HG03469 (cell line): ENCODE measurements at regions not wholly inside any gene's neighbourhood (a gene's known extent, or its start where the extent isn't known, plus 50 kb on each side); places are given as distances from the start of the nearest gene placed in this dataset.

Source experiments
- ATAC-seq: cut with Tn5 transposase; IDR thresholded peaks from one replicate; pipeline ENCODE4 v1.9.1; 2021; ENCODE audit warnings: mild to moderate bottlenecking, moderate library complexity, moderate number of reproducible peaks; ENCODE audit not compliant: unreplicated experiment

DNA sequence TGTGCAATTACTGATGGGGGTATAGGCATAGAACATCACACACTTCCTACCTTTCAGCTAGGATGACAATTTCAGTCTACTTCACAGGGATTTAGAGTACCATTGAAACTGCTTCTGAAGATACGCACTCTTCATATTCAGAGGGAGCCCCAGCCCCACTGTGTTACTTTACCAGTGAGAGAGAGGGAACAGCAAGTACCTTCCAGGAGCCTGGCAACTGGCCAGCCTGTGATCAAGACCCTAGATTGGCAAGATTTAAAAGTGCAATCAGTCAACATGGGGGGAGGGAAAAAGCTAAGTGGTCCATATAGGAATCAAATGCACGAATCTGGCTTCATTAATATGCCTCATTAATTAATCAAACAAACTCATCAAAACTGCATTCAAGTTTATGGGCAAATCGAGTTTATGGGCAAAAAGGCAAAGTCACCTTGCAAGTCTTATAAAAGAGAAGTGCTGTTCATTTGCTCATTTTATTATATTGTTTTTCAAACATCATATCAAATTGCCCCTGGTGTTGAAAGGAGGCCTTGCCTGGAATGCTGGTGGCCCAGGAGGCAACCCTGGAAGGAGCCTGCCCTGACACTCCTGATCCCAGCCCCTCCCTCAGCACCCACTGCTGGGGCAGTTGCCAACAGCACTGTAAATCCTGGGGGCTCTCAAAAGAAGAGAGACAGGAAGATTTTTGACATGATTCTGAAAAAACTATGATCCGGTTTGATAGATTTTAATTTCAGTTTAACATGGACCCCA, 184.9 kb upstream of the DPT start:
- ATAC-seq: no peak

DNA sequence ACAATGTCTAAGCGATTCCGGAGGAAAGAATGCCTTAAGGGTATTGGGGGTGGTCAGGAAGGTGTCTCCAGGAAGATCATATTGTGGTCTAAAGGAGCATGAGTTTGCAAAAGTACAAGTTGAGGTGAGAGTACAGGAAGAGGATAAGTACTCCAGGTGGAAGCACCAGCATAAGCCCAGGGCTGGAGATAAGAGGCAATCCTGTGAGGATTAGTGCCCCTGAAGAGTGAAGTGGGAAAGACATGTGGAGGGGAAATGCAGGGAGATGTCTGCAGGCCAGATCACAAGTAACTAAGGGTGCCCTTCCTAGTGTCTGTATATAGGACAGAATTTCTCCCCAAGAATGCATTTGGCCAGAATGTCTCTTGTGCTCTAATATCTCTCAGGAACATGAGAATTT, 188.3 kb upstream of the DPT start:
- no peak for ATAC-seq

DNA sequence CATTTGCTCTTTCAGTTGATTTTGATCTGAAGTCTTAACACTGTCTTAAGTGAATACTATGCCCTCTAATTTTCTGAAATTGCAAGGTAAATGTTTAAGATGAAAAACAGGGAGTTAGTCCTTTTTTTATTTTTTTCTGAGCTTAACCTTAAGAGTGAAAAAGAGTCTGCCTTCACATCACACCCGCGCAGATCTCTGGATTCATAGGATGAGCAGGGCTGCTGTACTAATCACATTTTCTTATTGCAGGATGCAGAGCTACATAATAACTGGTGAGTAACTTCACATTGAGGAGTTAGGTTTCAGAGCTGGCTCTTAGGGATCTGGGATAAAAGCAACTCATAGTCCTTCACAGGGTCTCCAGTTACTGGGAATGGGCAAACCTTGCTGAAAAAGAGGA, 188.7 kb upstream of the ATP1B1 start:
- no peak for ATAC-seq

DNA sequence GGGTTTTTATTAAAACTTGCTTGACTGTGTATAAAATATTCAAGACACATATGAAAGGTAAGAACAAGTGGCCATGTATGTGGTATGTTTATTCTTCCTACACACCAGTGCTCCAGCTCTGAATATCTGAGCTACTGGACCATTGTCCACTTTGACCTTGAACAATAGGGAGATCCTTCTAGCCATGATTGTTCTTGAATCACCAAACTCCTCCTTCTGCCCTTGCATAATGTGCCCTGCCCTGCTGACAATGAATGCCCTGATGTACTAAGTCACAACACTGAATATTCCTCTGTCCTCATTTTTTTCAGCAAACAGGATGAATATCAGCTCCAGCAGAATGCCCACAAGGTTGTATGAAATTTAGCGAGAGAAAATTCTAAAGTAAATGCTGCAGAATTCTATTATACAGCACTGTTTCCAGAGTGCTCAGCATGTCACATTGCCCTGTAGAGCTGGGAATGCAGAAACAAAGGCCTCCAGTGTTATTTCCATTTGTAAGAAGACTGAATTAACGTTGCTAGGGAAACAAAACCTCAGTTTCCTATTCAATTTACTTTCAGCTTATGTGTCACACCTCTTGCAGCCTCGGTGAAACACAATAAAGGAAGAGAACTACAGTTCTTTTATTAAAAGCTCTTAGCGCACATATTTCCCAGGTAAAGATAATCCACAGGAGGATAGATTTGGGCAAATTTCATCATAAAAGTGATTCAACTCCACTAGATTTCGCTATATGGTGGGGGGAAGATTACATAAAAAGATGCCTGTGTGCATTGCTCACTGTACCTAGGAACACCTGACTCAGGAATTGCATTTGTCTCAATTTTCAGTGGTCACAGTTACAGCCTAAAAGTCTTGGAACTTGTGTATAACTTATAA, 187.4 kb upstream of the ATP1B1 start:
- no peak for ATAC-seq

DNA sequence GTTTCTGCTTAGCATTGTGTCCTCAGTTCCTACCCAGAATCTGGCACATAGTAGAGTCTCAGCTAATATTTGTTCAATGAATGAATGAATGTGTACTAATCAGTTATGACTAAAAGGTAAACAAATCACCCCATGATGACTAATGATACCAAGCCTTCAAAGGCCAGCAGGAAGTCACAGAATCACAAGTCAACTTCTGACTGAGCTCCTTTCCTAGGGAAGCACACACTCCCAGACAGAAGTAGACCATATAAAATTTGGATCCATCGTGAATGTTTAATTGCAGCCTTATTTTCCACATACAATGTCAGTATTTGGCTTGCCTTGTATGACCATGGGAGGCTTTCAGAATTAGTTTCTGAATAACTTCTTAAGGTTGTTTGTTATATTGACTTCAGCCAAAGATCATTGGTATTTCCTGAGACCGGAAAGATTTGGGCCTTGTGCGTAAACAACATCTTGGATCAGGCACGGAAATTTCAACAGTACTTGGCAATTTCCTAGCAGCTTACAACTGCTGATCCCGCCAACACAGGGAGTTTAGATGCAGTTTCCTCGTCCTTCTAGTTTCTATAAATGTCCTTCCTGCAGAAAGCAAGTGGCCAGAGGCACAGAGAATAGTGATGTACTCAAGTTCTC, 185.9 kb upstream of the ATP1B1 start:
- ATAC-seq: no peak

DNA sequence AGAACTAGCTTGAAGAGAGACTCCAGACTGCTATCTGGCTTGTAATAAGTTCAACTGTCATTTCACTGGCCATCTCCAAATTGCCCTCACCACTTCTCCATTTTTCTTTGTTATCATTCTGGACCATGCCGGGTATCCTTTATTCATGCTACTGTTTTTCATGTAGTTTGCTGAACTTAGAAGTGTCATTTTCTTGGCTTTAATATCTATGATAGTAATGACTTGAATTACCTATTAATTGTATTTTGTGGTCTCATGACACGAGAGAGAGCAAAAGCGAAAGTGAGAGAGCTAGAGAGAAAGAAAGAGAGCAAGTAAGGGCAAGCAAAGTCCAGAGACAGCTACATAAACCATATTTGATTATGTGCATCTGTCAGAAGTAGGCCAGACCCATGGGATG, 184.9 kb upstream of the ATP1B1 start:
- no peak for ATAC-seq

DNA sequence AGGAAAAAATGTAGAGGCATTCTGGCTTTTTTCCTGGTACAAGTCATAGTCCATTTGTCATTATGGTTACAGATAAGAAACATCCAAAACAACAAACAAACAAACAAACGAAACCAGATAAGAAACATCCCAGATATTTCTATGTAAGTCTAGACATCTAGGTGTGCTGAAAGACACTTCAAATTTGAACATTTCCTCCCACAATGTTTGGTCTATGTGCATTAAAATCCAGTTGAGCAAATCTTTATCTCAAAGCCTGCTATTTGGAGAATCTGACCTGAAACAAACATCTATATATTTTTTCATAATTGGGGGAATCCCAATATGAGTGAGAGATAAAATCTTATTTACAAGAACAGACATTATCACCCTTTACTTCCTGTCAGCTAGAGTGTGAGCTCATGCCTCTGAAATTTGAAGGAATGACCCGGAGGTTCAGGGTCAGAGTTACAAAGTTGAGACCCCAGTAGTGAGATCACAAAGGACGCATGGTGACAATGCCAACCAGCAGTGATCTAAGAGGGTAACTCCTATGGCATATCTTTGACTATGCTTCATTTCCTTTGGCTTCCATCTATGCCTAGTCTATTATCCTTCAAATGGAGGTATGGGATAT, 182.9 kb upstream of the ATP1B1 start:
- ATAC-seq: no peak

DNA sequence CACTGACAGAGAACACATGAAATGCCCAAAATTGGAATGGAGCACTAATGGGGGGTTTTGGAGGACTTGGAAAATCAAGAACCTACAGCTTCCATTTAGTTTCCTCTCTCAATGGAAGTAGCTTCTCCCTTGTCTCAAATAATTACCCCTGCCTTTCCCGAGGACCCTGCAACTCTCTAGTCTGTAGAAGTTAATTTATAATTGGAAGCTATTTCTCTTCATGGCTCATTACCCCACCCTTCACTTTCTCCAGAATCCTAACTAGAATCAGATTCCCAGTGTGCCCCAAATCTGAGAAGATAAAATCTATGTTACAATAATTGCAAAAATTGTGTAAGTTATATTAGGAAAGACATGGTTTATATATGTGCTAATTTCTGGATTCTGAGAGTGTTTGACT, 181.5 kb upstream of the ATP1B1 start:
- no peak for ATAC-seq

DNA sequence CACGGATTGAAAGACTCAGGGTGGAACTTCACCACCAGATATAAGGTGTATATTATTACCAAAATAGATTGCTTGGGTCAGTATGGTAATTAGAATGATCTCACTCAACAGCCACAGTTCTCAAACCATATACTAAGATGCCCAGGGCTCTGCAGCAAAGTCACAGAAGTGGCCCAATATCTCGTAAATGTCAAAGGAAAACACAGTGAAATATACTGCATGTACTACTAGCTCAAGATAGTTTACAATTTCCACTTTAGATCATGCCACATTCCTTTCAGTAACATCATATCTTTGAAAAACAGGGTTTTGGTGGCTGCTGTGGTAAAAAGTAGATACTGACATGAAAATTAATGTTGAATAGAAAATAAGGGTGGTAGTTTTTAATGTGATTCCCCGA, 180.3 kb upstream of the ATP1B1 start:
- ATAC-seq: no peak

DNA sequence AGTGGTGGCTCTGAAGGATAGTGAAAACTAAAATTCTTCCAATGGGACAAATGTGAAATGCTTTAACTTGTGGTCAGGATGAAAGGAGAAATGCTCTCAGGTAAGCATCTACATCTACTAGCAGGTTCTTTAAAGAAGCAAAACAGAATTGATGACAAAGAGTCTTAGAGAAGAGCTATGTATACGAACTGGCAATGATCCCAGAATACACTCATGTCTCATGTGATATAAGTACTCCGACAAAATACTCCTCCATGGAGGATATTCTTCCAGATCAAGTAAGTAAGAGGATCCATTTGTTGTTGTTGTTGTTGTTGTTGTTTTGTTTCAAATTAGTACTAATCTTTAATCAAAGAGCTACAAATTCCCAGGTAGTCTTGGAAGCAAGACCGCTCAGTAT, 174.0 kb upstream of the ATP1B1 start:
- ATAC-seq: no peak

DNA sequence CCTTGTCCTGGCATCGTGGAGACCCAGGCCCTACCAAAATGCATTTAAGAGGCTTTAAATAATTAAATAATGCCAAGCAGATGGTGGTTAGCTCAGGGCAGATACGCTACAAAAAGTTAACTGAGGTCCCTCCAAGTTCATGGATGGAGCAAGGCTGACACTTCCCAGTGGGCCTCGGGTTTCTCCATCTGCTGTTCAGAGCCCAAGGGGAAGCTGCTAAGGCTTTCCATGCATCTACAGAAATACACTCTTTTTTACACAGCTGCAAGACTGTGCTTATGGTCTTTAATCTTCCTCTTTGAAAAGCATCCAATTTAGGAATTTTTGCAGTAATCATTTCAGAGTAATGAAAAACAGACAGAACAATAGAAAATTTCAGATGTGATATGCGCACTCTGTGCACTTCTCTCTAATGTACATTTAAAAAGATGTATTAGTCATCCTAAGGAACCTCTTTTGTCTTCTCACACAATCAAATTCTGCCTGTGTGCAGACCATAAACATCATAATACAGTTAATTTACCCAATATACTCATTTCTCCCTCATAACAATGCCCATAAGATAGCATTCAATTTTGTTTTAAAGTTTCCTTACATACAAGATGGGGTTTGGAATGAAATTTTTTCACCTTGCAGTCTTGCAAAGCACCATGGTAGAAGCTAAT, 173.2 kb upstream of the ATP1B1 start:
- no peak for ATAC-seq

DNA sequence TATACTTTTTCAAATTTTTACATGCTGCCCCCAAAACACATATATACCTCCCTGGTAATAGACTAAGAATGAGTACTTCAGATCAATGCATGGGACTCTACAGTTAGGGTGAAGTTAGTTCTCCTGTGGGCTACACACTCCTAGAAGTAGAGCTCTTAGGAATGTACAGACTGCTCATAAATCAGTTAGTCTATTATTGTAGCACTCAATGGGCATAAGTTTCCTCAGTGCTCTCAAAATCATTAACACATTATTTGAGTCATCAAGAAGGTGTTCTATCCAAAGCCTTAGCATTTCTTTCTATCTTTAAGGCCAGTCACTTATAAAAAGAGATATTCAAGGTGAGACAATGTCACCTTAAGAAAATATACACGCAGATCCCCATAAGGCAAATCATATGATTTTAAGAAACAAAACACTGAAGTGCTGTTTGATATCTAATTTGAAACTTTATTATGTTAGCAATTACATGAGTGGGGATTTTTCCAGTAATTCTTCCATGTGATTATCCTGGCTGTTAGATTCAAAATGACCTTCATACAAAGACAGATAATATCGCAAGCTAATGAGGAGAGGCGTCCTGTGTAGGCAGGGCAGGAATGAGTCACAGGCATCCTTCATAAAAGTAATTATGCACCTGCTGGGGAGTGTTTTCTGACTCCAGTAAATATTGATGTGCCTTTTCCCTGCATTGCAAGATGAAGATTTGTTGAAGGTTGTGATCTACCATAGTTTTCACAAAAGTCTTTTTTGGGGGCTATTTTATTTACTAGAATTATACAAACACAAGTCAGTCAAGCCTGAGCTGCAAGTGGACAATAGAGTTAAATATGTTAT, 167.2 kb upstream of the ATP1B1 start:
- no peak for ATAC-seq

DNA sequence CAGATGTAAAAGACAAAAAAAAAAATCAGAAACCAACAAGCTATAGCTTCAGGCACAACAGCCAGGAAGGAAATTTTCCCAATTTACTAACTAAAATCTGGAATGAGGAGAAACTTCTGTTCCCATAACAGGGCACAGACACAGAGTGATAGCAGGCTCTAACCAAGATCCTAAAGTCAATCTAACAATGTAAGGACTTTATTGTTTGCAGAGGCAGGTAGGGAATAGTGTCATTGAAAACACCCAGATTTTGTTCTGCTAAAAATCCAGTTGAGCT, 166.6 kb upstream of the ATP1B1 start:
- ATAC-seq: no peak

DNA sequence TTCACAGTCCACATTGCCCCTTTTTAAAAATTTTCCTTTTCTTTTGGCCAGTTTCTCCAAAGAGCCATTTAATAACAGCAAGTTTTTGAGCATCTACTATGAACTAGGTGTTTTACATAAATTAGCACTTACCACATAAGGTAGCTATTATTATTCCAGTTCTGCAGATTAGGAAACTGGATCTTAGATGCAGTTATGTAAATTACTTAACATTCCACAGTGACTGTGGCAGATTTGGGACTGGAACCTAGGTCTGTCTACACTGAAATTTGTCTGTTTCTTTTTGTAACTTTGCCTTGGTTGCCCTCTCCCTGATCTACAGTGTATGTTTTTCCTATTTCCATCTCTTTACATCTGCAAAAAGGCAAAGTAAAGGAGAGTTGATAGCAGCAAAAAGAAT, 164.8 kb upstream of the ATP1B1 start:
- ATAC-seq: no peak

DNA sequence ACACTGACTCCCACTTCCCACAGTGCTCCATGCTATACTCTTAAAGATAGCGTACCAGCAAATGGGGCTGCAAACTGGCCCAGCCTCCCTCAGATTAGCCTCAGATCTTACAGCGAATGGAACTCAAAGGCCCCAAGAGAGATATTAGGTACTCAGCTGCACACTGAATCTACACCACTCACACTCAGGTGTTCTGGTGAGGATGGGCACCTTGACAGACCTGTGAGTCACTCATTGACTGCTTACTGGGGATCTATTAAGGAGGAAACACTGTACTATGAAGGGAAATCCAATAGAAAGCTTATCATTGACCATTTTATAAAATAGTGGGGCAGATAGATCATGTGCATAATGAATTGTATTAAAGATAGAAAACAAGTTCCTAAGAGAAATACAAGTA, 164.3 kb upstream of the ATP1B1 start:
- ATAC-seq: no peak

DNA sequence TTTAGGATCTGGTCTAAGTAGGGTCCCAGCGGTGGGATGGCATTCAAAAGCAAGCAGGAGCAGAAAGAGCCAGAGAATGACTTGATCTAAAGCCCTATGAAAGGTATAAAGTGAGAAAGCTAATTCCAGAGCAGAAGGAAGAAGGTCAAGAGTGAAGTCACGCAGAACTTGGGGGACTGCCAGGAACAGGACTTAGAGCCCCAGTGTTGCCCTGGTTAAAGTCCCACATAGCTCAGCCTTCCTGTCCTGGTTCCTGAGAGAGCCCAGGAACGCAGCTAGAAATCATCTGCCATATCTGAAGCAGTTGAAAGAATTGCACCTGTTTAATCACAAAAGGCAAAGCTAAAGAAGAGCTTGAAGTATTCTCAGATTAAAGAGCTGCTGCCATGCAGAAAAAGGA, 160.6 kb upstream of the ATP1B1 start:
- ATAC-seq: no peak

DNA sequence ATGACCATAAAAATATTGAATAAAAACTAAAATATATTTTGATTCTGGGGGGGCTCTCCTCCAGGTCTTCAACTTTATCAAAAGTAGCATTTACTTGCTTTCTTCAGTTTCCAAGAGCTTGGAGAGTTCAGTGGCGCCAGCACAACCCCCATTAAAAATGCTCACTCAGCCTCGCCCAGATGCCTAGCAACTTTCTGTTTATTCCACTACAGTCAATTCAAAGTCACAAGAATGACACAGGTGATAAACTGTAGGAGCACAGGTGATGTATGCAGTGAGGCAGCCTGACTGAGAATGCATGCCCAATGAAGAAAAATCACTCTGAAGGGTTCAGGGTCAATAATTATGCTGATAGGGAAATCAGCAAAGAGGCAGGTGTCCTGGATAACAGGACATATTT, 159.4 kb upstream of the ATP1B1 start:
- ATAC-seq: no peak

DNA sequence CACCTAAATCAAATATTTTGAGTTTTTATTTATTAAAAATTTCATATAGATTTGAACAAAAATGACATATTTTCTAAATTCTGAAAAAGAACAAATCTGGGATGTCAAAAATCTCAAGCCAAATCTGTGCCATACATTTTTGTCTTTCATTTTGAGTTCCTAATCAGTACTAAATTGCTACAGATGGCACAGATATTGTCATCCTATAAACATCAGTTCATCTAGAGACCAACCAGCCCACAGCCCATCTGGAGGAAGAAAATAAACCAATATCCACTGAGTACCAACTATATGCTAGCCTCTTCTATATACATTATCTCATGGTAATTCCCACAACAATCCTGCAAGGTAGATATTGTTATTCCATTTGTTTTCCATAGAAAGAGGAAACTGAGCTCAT, 156.8 kb upstream of the ATP1B1 start:
- no peak for ATAC-seq

DNA sequence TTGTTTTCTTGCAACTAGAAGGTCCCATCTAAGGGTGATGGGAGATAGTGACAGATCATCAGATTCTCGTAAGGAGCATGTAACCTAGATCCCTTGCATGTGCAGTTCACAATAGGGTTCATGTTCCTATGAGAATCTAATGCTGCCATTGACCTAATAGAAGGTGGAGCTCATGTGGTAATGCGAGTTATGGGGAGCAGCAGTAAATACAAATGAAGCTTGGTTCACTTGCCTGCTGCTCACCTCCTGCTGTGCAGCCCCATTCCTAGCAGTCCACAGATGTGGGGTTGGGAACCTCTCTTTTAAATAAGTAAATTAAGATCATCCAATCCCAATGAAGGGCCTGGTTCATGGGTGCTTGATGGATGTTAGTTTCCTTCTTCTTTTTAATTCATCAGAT, 148.7 kb upstream of the ATP1B1 start:
- no peak for ATAC-seq

DNA sequence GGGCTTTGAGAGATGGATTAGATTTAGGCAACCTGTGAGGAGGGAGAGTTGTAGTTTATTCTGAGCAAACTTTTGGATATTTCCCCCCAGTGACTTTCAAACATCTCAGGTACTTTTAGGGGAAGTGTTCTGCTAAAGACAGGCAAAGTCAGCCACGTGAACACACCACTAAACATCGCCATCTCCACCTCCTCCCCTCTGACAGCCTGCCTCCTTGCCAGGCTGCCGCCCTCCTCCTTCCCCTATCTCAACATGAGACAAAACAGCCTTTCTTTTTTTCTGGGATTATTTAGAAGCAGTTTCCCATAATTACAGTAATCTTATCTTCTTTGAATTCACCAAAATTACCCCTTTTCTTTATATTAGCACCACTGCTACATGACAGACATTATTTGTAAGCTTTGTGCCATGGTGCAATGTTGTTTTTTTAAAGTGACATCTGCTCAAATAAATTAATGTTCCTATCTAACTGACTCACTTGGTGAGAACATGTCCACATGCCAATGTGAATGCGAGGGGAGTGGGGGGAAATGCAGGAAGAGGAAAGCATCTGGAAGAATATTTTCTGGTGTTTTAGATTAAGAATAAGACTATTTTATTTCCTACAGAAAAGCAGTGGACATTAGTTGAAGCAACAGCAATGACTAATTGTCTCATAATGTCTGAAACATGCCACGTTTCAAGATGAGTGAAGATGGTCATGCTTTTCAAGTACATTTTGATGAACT, 147.8 kb upstream of the ATP1B1 start:
- no peak for ATAC-seq
